Vagina (tissue), 2 donors: ENCODE measurements at regions not wholly inside any gene's neighbourhood (a gene's known extent, or its start where the extent isn't known, plus 50 kb on each side); places are given as distances from the start of the nearest gene placed in this dataset.

Experiments
- CTCF ChIP-seq, 3 experiments: fragments of 450-650 bp in 2 of 3; fragments of 200-600 bp in 1 of 3; sonication (generic) in 1 of 3; IDR thresholded peaks; one replicate each; pipeline ENCODE4 v1.5.1; 2017 to 2019; ENCODE audit warnings: antibody characterized with exemption in 3 of 3, mild to moderate bottlenecking in 2 of 3, moderate library complexity in 2 of 3
- POLR2A ChIP-seq, 2 donors: fragments of 450-650 bp; IDR thresholded peaks; one replicate each; pipeline ENCODE4 v1.6.1; 2017; ENCODE audit warnings: antibody characterized with exemption in 2 of 2, mild to moderate bottlenecking in 2 of 2, moderate library complexity in 2 of 2

GRCh38 chr4:175070444-175070843, 152.3 kb downstream of the ADAM29 start:
- TF ChIP-seq POLR2A (IDR thresholded peaks at IDR 0.05) (no peak), CTCF (IDR thresholded peaks at IDR 0.05) (no peak)
